Stomach (tissue), 8 donors: ENCODE measurements at regions not wholly inside any gene's neighbourhood (a gene's known extent, or its start where the extent isn't known, plus 50 kb on each side); places are given as distances from the start of the nearest gene placed in this dataset.

Experiments used
- DNase-seq, 2 donors: peaks; one replicate each; pipeline versions ENCODE4 v3.0.0 to v3.0.0-alpha.2; 2013 to 2019
- H3K27ac ChIP-seq, 5 donors: fragments of 200-600 bp in 4 of 5; sonication (generic) in 4 of 5; one replicate each; pipeline ENCODE4 v1.5.1; 2013 to 2019; ENCODE audit warnings: mild to moderate bottlenecking in 1 of 5, moderate library complexity in 1 of 5
- H3K27me3 ChIP-seq, 3 donors: fragments of 200-600 bp; sonication (generic); one replicate each; pipeline ENCODE4 v1.5.1; 2017 to 2019; ENCODE audit warnings: mixed run types in 1 of 3
- H3K36me3 ChIP-seq, 4 donors: fragments of 200-600 bp; sonication (generic); 1 replicate in 3 of 4; 2 replicates in 1 of 4; pipeline ENCODE4 v1.5.1; 2016 to 2019
- H3K4me1 ChIP-seq, 4 donors: fragments of 200-600 bp; sonication (generic); one replicate each; pipeline ENCODE4 v1.5.1; 2016 to 2019
- H3K4me3 ChIP-seq, 4 donors: fragments of 200-600 bp; sonication (generic) in 3 of 4; one replicate each; pipeline ENCODE4 v1.5.1; 2016 to 2019; ENCODE audit warnings: mild to moderate bottlenecking in 1 of 4
- H3K9me3 ChIP-seq, 4 donors: fragments of 200-600 bp; sonication (generic); one replicate each; pipeline ENCODE4 v1.5.1; 2016 to 2019
- CTCF ChIP-seq, 7 experiments: fragments of 450-650 bp in 4 of 7; fragments of 200-600 bp in 3 of 7; sonication (generic) in 3 of 7; IDR thresholded peaks; one replicate each; pipeline ENCODE4 v1.5.1; 2016 to 2019; ENCODE audit warnings: antibody characterized with exemption in 7 of 7, control low read depth in 2 of 7, mild to moderate bottlenecking in 1 of 7
- EP300 ChIP-seq: sonication (generic); formaldehyde crosslinking; IDR thresholded peaks from one replicate; pipeline ENCODE4 v1.6.1; 2017; ENCODE audit warnings: antibody characterized with exemption
- POLR2A ChIP-seq, 4 donors: fragments of 450-650 bp; IDR thresholded peaks; one replicate each; pipeline ENCODE4 v1.6.1; 2016; ENCODE audit warnings: antibody characterized with exemption in 4 of 4, control low read depth in 2 of 4, mild to moderate bottlenecking in 1 of 4, moderate library complexity in 1 of 4
- POLR2AphosphoS5 ChIP-seq, 3 donors: sonication (generic); formaldehyde crosslinking; IDR thresholded peaks; one replicate each; pipeline ENCODE4 v1.6.1; 2016; ENCODE audit warnings: antibody characterized with exemption in 3 of 3
- WGBS, 5 donors: extraction: QIAGEN DNeasy Blood & Tissue Kit in 3 of 5; methylation state at CpG; one replicate each; pipeline versions ENCODE4 v1.1.5 to v1.1.7; 2013 to 2018; 5-methylcytosine and 5-hydroxymethylcytosine counted together
- intact Hi-C: fragments of 100-400 bp; cut with DNase I; formaldehyde crosslinking; loops from one replicate; pipeline ENCODE4 v1.15.1; 2023; ENCODE audit warnings: low total_unique reads
- donor health status: healthy with polysubstance abuse.
- donor health status: Bipolar disorder and iron deficiency.
- donor health status: healthy.

GRCh38 chr4:132710971-132711370 is 438.1 kb upstream of the PCDH10 start:
- Histone ChIP-seq H3K9me3 (no peaks in the 10 kb centered on the region), H3K27me3 (no peaks in the 10 kb centered on the region), H3K4me3 (no peak overlapping the region), H3K36me3 (no peaks in the 10 kb centered on the region), H3K4me1 (no peaks in the 10 kb centered on the region), H3K27ac (no peak overlapping the region)
- TF ChIP-seq CTCF (IDR thresholded peaks at IDR 0.05) (no peak), EP300 (no peak), POLR2A (IDR thresholded peaks at IDR 0.05) (no peak), POLR2AphosphoS5 (IDR thresholded peaks at IDR 0.05) (no peak)
- WGBS, 5 donors, result 88 to 98% (median 90%) methylated on average over 2 of the region's 2 CpGs
- intact Hi-C loops, result no loop called here
- no peak for DNase-seq

- H3K4me1 ChIP-seq, result no peaks in the 10 kb centered on the region
- no peaks in the 10 kb centered on the region for H3K27me3 ChIP-seq
- TF ChIP-seq EP300 (no peak), POLR2A (IDR thresholded peaks at IDR 0.05) (no peak), POLR2AphosphoS5 (IDR thresholded peaks at IDR 0.05) (no peak), CTCF (IDR thresholded peaks at IDR 0.05) (no peak)
- 80 to 91% (median 83%) methylated on average over 3 of the region's 3 CpGs for WGBS, 5 donors
- no peaks in the 10 kb centered on the region for H3K36me3 ChIP-seq
- H3K27ac ChIP-seq, result no peak overlapping the region
- intact Hi-C loops, result no loop called here
- DNase-seq, result no peak
- H3K4me3 ChIP-seq, result no peak overlapping the region
- no peaks in the 10 kb centered on the region for H3K9me3 ChIP-seq
Measured at GRCh38 chr4:132737344-132737743, 411.8 kb upstream of the PCDH10 start.

GRCh38 chr4:132759199-132759780 is 389.8 kb upstream of the PCDH10 start:
- DNase-seq, result no peak
- Histone ChIP-seq H3K27me3 (no peaks in the 10 kb centered on the region), H3K9me3 (no peaks in the 10 kb centered on the region), H3K36me3 (no peaks in the 10 kb centered on the region), H3K4me3 (no peak overlapping the region), H3K27ac (no peak overlapping the region), H3K4me1 (no peaks in the 10 kb centered on the region)
- TF ChIP-seq EP300 (no peak), POLR2AphosphoS5 (IDR thresholded peaks at IDR 0.05) (no peak), CTCF (IDR thresholded peaks at IDR 0.05) (no peak), POLR2A (IDR thresholded peaks at IDR 0.05) (no peak)
- intact Hi-C loops, result no loop called here

- WGBS, 5 donors, result 62 to 67% (median 64%) methylated on average over 1 to 2 of the region's 2 CpGs
- Histone ChIP-seq H3K4me1 (no peaks in the 10 kb centered on the region), H3K27me3 (no peaks in the 10 kb centered on the region), H3K27ac (no peak overlapping the region), H3K4me3 (no peak overlapping the region), H3K9me3 (no peaks in the 10 kb centered on the region), H3K36me3 (no peaks in the 10 kb centered on the region)
- intact Hi-C loops, result no loop called here
- TF ChIP-seq POLR2A (IDR thresholded peaks at IDR 0.05), result no peak
- no peak for TF ChIP-seq POLR2AphosphoS5 (IDR thresholded peaks at IDR 0.05)
- TF ChIP-seq CTCF (IDR thresholded peaks at IDR 0.05), result no peak
- TF ChIP-seq EP300, result no peak
- no peak for DNase-seq
Measured at GRCh38 chr4:132763465-132763864, 385.6 kb upstream of the PCDH10 start.
